ENCODE measurements at regions not wholly inside any gene's neighbourhood (a gene's known extent, or its start where the extent isn't known, plus 50 kb on each side); places are given as distances from the start of the nearest gene placed in this dataset.

GRCh38 chr4:184896868-184897715, 71.3 kb upstream of the ACSL1 start:
- TF ChIP-seq, protein P1, sequence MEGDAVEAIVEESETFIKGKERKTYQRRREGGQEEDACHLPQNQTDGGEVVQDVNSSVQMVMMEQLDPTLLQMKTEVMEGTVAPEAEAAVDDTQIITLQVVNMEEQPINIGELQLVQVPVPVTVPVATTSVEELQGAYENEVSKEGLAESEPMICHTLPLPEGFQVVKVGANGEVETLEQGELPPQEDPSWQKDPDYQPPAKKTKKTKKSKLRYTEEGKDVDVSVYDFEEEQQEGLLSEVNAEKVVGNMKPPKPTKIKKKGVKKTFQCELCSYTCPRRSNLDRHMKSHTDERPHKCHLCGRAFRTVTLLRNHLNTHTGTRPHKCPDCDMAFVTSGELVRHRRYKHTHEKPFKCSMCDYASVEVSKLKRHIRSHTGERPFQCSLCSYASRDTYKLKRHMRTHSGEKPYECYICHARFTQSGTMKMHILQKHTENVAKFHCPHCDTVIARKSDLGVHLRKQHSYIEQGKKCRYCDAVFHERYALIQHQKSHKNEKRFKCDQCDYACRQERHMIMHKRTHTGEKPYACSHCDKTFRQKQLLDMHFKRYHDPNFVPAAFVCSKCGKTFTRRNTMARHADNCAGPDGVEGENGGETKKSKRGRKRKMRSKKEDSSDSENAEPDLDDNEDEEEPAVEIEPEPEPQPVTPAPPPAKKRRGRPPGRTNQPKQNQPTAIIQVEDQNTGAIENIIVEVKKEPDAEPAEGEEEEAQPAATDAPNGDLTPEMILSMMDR (IDR thresholded peaks at IDR 0.05; ENCODE audit: insufficient read depth, low read depth, low read length, missing control alignments) = no peak
- DNase-seq (ENCODE audit: low read depth) = no peak

GRCh38 chr4:184897895-184898294, 72.1 kb upstream of the ACSL1 start:
- TF ChIP-seq, protein P1 (IDR thresholded peaks at IDR 0.05; ENCODE audit: insufficient read depth, low read depth, low read length, missing control alignments) = no peak
- DNase-seq (ENCODE audit: low read depth) = no peak
- no peak overlapping the region for H3K4me3 ChIP-seq (ENCODE audit: low read length)

More at GRCh38 chr4:184896868-184897715, 71.3 kb upstream of the ACSL1 start:
- H3K4me3 ChIP-seq (ENCODE audit: low read length) = no peak overlapping the region

GRCh38 chr4:184898793-184899192, 73.0 kb upstream of the ACSL1 start:
- no peak for DNase-seq (ENCODE audit: low read depth)
- TF ChIP-seq, protein P1 (IDR thresholded peaks at IDR 0.05; ENCODE audit: insufficient read depth, low read depth, low read length, missing control alignments) = no peak
- H3K4me3 ChIP-seq (ENCODE audit: low read length) = no peak overlapping the region

DNA sequence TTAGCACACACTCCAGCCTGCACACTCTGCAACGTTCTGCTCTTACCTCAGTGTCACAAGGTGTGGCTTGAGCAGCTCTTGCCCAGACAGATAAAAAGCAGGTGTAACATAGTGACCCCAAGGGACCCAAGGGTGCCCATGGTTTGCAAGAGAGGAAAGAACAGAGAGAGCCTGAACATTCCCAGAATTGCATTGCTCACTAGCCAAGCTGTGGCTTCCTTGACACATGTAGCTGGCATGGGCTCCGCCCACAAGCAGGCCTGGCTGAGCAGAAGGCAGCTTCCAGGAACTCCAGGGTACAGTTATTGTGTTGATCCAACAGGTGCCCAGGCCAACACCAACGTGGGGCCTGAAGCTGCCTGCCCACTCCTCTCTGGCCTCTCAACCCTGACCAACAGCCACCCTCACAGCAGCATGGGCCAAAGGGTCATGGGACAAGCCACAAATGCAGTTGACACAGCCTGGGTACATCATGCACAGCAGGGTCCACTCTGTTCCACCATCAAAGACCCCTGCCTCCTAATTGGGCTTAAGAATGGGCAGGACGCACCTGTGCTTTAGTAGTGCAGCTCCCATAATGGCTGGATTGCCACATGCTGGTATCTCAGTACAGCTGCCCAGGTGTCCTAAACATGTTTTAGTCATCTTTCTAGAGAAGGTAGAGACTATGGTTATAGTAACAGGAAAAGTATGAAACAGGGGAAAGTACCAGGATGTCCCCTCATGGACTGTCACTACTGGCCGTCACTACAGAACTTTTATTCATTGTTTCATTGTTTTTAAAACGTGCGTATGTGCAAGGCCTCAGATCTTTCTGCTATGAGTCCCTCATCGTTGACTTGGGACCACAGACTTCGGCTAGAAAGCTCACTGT, 73.7 kb upstream of the ACSL1 start:
- no peak overlapping the region for H3K4me3 ChIP-seq (ENCODE audit: low read length)
- peak; percentile 47 for DNase-seq (ENCODE audit: low read depth)
- TF ChIP-seq, protein P1 (IDR thresholded peaks at IDR 0.05; ENCODE audit: insufficient read depth, low read depth, low read length, missing control alignments) = no peak

DNA sequence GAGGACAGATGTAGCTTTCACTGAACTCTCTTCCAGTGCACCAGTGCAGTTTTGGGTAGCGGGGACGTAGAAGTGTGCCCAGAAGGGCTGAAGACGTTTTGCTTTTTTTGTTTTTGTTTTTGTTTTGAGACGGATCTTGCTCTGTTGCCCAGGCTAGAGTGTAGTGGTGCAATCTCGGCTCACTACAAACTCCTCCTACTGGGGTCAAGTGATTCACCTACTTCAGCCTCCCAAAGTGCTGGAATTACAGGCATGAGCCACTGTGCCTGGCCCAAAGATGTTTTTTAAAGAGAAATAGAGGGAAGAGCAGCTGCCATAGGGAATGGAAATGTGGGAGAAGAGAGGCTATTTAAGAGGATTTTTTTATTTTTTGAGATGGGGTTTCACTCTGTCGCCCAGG, 74.4 kb upstream of the ACSL1 start:
- TF ChIP-seq, protein P1 (IDR thresholded peaks at IDR 0.05; ENCODE audit: insufficient read depth, low read depth, low read length, missing control alignments) = no peak
- DNase-seq (ENCODE audit: low read depth) = no peak
- no peak overlapping the region for H3K4me3 ChIP-seq (ENCODE audit: low read length)

GRCh38 chr4:184902550-184902949, 76.8 kb upstream of the ACSL1 start:
- no peak overlapping the region for H3K4me3 ChIP-seq (ENCODE audit: low read length)
- no peak for DNase-seq (ENCODE audit: low read depth)
- TF ChIP-seq, protein P1 (IDR thresholded peaks at IDR 0.05; ENCODE audit: insufficient read depth, low read depth, low read length, missing control alignments) = no peak
